HEK293T (cell line): ENCODE measurements at regions not wholly inside any gene's neighbourhood (a gene's known extent, or its start where the extent isn't known, plus 50 kb on each side); places are given as distances from the start of the nearest gene placed in this dataset.

ENCODE experiments used
- CTCF ChIA-PET: fragments of 350-600 bp; formaldehyde crosslinking; extraction: SDS; loops from one replicate; lab custom pipeline; 2021; ENCODE audit warnings: antibody characterized with exemption, inconsistent platforms; lab: Yijun Ruan, JAX
- POLR2A ChIA-PET: fragments of 350-600 bp; formaldehyde crosslinking; extraction: SDS; loops from one replicate; lab custom pipeline; 2020; ENCODE audit warnings: antibody characterized with exemption, inconsistent platforms; lab: Yijun Ruan, JAX
- DNase-seq: peaks from one replicate; pipeline ENCODE4 v3.0.0; 2012; ENCODE audit warnings: mixed read lengths; ENCODE audit errors: extremely low spot score
- ARNT ChIP-seq: fragments of 450-650 bp; IDR thresholded peaks from 2 replicates; pipeline ENCODE4 v1.6.1; 2017; ENCODE audit warnings: mild to moderate bottlenecking
- BHLHE40 ChIP-seq: fragments of 450-650 bp; IDR thresholded peaks from 2 replicates; pipeline ENCODE4 v1.6.1; 2016; ENCODE audit warnings: mild to moderate bottlenecking, moderate library complexity, borderline replicate concordance
- CTBP1 ChIP-seq: fragments of 450-650 bp; IDR thresholded peaks from 2 replicates; pipeline ENCODE4 v1.6.1; 2016; ENCODE audit warnings: borderline replicate concordance
- ELF4 ChIP-seq: fragments of 450-650 bp; IDR thresholded peaks from 2 replicates; pipeline ENCODE4 v1.6.1; 2017; ENCODE audit warnings: antibody characterized with exemption
- FOXA1 ChIP-seq: fragments of 450-650 bp; IDR thresholded peaks from 2 replicates; pipeline ENCODE4 v1.6.1; 2016; ENCODE audit warnings: mild to moderate bottlenecking
- FOXK2 ChIP-seq: fragments of 450-650 bp; IDR thresholded peaks from 2 replicates; pipeline ENCODE4 v1.6.1; 2016; ENCODE audit warnings: mild to moderate bottlenecking
- FOXM1 ChIP-seq: fragments of 450-650 bp; IDR thresholded peaks from 2 replicates; pipeline ENCODE4 v1.6.1; 2017; ENCODE audit warnings: mild to moderate bottlenecking, borderline replicate concordance
- HDGF ChIP-seq: fragments of 450-650 bp; IDR thresholded peaks from 2 replicates; pipeline ENCODE4 v1.6.1; 2017; ENCODE audit warnings: antibody characterized with exemption, borderline replicate concordance
- L3MBTL2 ChIP-seq: fragments of 450-650 bp; conservative IDR thresholded peaks from 2 replicates; pipeline ENCODE4 v1.6.1; 2016; ENCODE audit warnings: mild to moderate bottlenecking
- LEF1 ChIP-seq: fragments of 450-650 bp; IDR thresholded peaks from 2 replicates; pipeline ENCODE4 v1.6.1; 2017; ENCODE audit warnings: mild to moderate bottlenecking, borderline replicate concordance
- NFRKB ChIP-seq: fragments of 450-650 bp; IDR thresholded peaks from 2 replicates; pipeline ENCODE4 v1.6.1; 2016; ENCODE audit warnings: mild to moderate bottlenecking, moderate library complexity
- SP1 ChIP-seq: fragments of 450-650 bp; IDR thresholded peaks from 2 replicates; pipeline ENCODE4 v1.6.1; 2017
- SUZ12 ChIP-seq: fragments of 450-650 bp; IDR thresholded peaks from 2 replicates; pipeline ENCODE4 v1.6.1; 2016; ENCODE audit warnings: mild to moderate bottlenecking
- TARDBP ChIP-seq: fragments of 450-650 bp; IDR thresholded peaks from 2 replicates; pipeline ENCODE4 v1.6.1; 2016
- ZNF384 ChIP-seq: fragments of 450-650 bp; IDR thresholded peaks from 2 replicates; pipeline ENCODE4 v1.6.1; 2016
- TF ChIP-seq, protein P1 (sequence below): fragments of 450-650 bp; IDR thresholded peaks from 2 replicates; pipeline ENCODE4 v1.6.1; 2016

DNA sequence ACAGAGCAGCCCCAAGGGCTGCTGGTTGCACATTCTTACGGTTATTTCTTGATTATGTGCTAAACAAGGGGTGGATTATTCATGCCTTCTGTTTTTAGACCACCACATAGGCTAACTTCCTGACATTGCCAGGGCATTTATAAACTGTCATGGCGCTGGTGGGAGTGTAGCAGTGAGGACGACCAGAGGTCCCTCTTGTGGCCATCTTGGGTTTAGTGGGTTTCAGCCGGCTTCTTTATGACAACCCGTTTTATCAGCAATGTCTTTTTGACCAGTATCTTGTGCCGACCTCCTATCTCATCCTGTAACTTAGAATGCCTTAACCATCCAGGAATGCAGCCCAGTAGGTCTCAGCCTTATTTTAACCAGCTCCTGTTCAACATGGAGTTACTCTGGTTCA is 212.4 kb upstream of the GRID2 start:
- TF ChIP-seq ZNF384 (no peak), TARDBP (no peak), FOXM1 (no peak), NFRKB (no peak), ELF4 (no peak)
- ChIA-PET CTCF (no interaction called here), POLR2A (no interaction called here)
- no peak for DNase-seq

DNA sequence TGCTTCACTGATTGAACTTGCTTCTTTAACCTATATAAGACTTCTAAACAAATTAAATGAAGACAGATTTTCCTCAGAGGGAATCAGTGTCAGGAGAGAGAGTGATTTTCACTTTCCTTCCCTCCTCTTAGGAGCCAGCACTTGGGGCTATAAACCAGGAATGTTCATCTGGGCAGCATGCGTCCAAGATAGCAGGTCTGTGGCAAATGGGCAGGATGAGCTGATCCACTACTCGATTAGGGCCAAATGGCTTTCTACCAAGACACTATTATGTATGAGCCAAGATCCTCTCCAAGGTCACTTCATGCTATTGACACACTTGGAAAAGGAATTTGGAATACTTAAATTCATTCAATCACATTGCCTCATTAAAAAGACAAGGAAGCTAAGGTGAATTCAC is 203.9 kb upstream of the GRID2 start:
- ChIA-PET CTCF (no interaction called here), POLR2A (no interaction called here)
- TF ChIP-seq BHLHE40, result no peak

DNA sequence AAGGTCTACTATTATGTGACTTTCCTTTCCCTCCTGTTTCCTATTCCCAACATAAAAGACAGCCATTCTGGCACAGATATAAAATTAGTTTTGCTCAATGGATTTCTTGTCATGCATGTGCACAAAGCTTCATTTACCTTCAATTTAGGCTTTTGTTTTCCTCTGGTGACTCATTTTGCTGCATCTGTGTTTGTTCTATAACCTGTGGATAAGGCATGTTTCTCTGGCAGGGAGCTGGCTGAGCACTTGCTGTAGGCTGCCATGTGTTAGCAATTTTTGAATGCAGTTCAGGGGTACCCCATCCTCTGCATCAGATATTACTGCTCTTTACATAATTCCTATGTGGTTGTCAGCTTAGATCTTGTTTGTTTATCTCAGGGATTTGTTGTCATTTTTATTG is 202.8 kb upstream of the GRID2 start:
- no peak for DNase-seq
- POLR2A ChIA-PET, result no interaction called here
- no peak for TF ChIP-seq NFRKB
- TF ChIP-seq, protein P1, sequence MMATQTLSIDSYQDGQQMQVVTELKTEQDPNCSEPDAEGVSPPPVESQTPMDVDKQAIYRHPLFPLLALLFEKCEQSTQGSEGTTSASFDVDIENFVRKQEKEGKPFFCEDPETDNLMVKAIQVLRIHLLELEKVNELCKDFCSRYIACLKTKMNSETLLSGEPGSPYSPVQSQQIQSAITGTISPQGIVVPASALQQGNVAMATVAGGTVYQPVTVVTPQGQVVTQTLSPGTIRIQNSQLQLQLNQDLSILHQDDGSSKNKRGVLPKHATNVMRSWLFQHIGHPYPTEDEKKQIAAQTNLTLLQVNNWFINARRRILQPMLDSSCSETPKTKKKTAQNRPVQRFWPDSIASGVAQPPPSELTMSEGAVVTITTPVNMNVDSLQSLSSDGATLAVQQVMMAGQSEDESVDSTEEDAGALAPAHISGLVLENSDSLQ, result no peak
- TF ChIP-seq TARDBP, result no peak
- TF ChIP-seq FOXM1, result no peak
- no peak for TF ChIP-seq ELF4
- TF ChIP-seq FOXK2, result no peak
- TF ChIP-seq L3MBTL2, result no peak
- CTCF ChIA-PET, result no interaction called here

More for the DNA sequence above, 203.9 kb upstream of the GRID2 start:
- DNase-seq, result no peak

DNA sequence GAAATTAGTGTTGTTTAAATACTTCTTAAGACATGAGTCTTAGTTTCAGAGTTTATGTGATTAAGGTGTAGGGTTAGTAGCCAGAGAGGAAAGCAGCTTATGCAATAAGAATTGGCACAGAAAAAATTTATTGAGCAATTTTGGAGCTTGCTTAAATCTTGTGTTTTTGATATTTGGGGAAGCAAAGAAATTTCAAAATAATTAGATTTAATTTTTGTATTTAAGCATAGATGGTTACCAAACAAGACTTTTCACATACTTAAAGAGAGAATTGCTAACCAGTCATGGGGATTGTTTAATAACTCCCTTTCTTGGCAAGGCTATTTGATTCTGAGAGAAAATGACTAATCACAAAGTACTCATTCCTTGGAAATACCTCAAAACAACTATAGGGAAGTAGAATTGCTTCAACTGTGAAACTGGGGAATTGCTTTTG is 202.0 kb upstream of the GRID2 start:
- ChIA-PET POLR2A (no interaction called here), CTCF (no interaction called here)
- TF ChIP-seq FOXM1 (no peak), TARDBP (no peak), ARNT (no peak), ELF4 (no peak), ZNF384 (no peak), L3MBTL2 (no peak), FOXA1 (no peak), LEF1 (no peak), SUZ12 (no peak), HDGF (no peak), SP1 (no peak), CTBP1 (no peak), BHLHE40 (no peak), NFRKB (no peak), FOXK2 (no peak)
- TF ChIP-seq, protein P1, result no peak
- no peak for DNase-seq

DNA sequence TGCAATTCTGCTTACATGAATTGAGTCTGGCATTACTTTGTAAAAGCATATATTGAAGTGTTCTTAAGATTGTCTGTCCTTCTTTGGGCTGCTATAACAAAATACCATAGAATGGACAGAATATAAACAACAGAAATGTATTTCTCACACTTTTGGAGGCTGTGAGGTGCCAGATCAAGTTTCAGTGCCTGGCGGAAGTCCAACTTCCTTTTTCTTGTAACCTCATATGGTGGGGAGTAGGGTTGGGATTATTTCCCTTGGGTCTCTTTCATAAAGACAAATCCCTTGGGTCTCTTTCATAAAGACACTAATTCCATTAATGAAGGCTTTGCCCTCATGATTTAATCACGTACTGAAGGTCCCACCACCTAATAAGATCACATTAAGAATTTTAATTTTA is 199.3 kb upstream of the GRID2 start:
- ChIA-PET CTCF (no interaction called here), POLR2A (no interaction called here)
- no peak for DNase-seq
- TF ChIP-seq SUZ12, result no peak
- no peak for TF ChIP-seq HDGF
- TF ChIP-seq BHLHE40, result no peak
- TF ChIP-seq ELF4, result no peak
- TF ChIP-seq TARDBP, result no peak
- TF ChIP-seq SP1, result no peak
- no peak for TF ChIP-seq CTBP1
- no peak for TF ChIP-seq NFRKB
- TF ChIP-seq LEF1, result no peak
- TF ChIP-seq FOXM1, result no peak
- no peak for TF ChIP-seq ZNF384
- TF ChIP-seq FOXA1, result no peak
- no peak for TF ChIP-seq ARNT
- TF ChIP-seq, protein P1, result no peak
- no peak for TF ChIP-seq L3MBTL2
- TF ChIP-seq FOXK2, result no peak

DNA sequence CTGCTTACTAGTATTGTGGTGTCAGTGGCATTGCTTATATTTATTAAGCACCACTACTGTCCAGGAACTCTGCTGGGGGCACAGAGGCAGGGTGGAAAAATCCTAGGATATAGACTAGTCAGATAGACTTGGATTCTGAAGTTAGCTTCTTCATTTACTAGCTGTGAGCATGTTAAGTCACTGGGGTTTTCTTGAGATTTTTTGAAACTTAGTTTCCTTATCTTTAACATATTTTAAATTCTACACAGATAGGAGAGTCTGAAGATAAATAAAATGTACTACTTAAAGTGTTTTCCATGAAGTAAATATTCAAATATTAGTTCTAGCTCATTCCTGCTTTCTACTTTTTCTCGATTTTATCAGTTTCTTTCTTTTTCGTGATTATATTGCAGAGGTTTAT is 196.9 kb upstream of the GRID2 start:
- no peak for DNase-seq
- ChIA-PET POLR2A (no interaction called here), CTCF (no interaction called here)
- TF ChIP-seq FOXM1 (no peak), CTBP1 (no peak), HDGF (no peak), TARDBP (no peak), NFRKB (no peak), BHLHE40 (no peak), FOXA1 (no peak), FOXK2 (no peak)

DNA sequence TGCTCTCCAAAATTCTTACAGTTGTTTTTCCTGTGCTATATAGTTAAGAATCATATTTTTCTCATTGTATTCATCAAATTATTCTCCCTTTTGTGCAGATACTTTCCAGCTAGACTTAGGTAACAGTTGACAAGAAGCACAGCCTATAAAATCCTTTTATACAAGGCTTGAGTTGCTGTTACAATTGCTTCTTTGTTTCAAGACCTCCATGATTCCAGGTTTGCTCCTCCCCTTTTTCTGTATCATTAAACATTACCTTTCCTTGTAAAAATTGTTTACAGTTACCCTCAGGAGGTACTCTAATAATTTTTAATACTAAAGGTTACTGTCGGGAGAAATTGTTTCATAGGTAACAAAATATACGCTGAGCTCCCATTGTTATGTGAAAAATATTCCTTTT is 192.3 kb upstream of the GRID2 start:
- ChIA-PET CTCF (interaction anchor here (0.6 kb wide), 1 partner anchor 35 kb away, joined by 3 read pairs; no protein-coding TSS in a partner anchor), POLR2A (no interaction called here)
- TF ChIP-seq SP1 (no peak), ELF4 (no peak), FOXA1 (no peak), SUZ12 (no peak), TARDBP (no peak), LEF1 (no peak), CTBP1 (no peak), L3MBTL2 (no peak), NFRKB (no peak), BHLHE40 (no peak), HDGF (no peak), FOXK2 (no peak), FOXM1 (no peak), ARNT (no peak), ZNF384 (no peak)
- TF ChIP-seq, protein P1, result no peak
- DNase-seq, result no peak
